ENCODE measurements at regions not wholly inside any gene's neighbourhood (a gene's known extent, or its start where the extent isn't known, plus 50 kb on each side); places are given as distances from the start of the nearest gene placed in this dataset.

DNA sequence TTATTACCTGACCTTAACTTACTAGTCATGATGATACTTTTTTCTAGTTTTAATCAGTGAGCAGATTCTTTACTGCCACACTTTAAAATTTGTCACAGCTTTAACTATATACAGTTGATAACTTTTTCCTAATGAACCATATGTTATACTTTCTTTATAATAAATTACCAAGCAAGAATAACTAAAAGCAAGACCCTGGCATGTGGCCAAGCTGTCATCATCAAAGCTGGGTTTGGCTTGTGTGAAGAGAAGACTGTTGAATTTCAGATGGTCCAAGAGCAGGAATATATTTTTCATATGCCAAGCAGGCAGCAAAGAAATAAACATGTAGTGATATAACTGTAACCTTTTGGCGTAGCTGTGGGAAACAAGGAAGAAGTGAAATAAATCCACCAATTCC, 93.5 kb downstream of the PUS7L start:
- no peak for DNase-seq (ENCODE audit: low read depth)
- no peak for TF ChIP-seq CTCF (IDR thresholded peaks at IDR 0.05; ENCODE audit: insufficient read depth, low read depth, low read length)
- ChIA-PET POLR2A (no interaction called here), CTCF (interaction anchor here (0.7 kb wide), 1 partner anchor 147 kb away, joined by 3 read pairs; no protein-coding TSS in a partner anchor)
- Histone ChIP-seq H3K36me3 (ENCODE audit: control insufficient read depth, insufficient read depth, low read length) (no peaks in the 10 kb centered on the region), H3K4me3 (ENCODE audit: low read depth, low read length) (no peak overlapping the region), H3K27me3 (ENCODE audit: control insufficient read depth, insufficient read depth, low read length) (no peaks in the 10 kb centered on the region)

GRCh38 chr12:43662736-43663135, 95.9 kb downstream of the PUS7L start:
- ChIA-PET CTCF (no interaction called here), POLR2A (no interaction called here)
- Histone ChIP-seq H3K27me3 (ENCODE audit: control insufficient read depth, insufficient read depth, low read length) (no peaks in the 10 kb centered on the region), H3K4me3 (ENCODE audit: low read depth, low read length) (no peak overlapping the region), H3K36me3 (ENCODE audit: control insufficient read depth, insufficient read depth, low read length) (no peaks in the 10 kb centered on the region)
- DNase-seq (ENCODE audit: low read depth), result no peak
- TF ChIP-seq CTCF (IDR thresholded peaks at IDR 0.05; ENCODE audit: insufficient read depth, low read depth, low read length), result no peak

DNA sequence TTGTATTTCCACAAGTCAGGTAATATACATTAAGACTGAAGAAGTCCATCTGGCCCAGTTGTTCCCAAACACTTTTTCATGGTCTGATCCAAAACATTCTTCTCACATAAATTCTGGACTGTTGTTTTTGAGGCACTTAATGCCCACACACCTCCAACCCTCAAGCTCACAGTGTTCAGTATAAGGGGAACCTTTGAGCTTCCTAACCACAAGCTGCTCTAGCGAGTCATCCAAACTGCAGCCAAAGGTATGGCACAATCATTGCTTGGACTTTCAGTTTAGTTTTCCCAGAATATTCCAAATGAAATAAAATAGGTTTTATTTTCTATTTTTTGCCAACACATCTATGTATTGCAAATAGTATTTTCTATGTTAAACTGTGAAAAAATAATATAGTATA, 103.0 kb downstream of the PUS7L start:
- ChIA-PET CTCF (interaction anchor here (0.6 kb wide), 1 partner anchor 29 kb away, joined by 3 read pairs; no protein-coding TSS in a partner anchor), POLR2A (no interaction called here)
- H3K27me3 ChIP-seq (ENCODE audit: control insufficient read depth, insufficient read depth, low read length), result no peaks in the 10 kb centered on the region
- no peak for TF ChIP-seq CTCF (IDR thresholded peaks at IDR 0.05; ENCODE audit: insufficient read depth, low read depth, low read length)
- H3K36me3 ChIP-seq (ENCODE audit: control insufficient read depth, insufficient read depth, low read length), result no peaks in the 10 kb centered on the region
- no peak overlapping the region for H3K4me3 ChIP-seq (ENCODE audit: low read depth, low read length)
- DNase-seq (ENCODE audit: low read depth), result no peak

GRCh38 chr12:43653917-43654316, 101.9 kb upstream of the ADAMTS20 start:
- no peak for TF ChIP-seq CTCF (IDR thresholded peaks at IDR 0.05; ENCODE audit: insufficient read depth, low read depth, low read length)
- H3K27me3 ChIP-seq (ENCODE audit: control insufficient read depth, insufficient read depth, low read length), result no peaks in the 10 kb centered on the region
- ChIA-PET POLR2A (no interaction called here), CTCF (no interaction called here)
- no peak for DNase-seq (ENCODE audit: low read depth)
- H3K36me3 ChIP-seq (ENCODE audit: control insufficient read depth, insufficient read depth, low read length), result no peaks in the 10 kb centered on the region
- H3K4me3 ChIP-seq (ENCODE audit: low read depth, low read length), result no peak overlapping the region

- DNase-seq (ENCODE audit: low read depth), result no peak
- H3K27me3 ChIP-seq (ENCODE audit: control insufficient read depth, insufficient read depth, low read length), result no peaks in the 10 kb centered on the region
- H3K4me3 ChIP-seq (ENCODE audit: low read depth, low read length), result no peak overlapping the region
- CTCF ChIA-PET, result no interaction called here
- TF ChIP-seq CTCF (IDR thresholded peaks at IDR 0.05; ENCODE audit: insufficient read depth, low read depth, low read length), result no peak
- no peaks in the 10 kb centered on the region for H3K36me3 ChIP-seq (ENCODE audit: control insufficient read depth, insufficient read depth, low read length)
- POLR2A ChIA-PET, result no interaction called here
Observed at GRCh38 chr12:43653289-43653915, 101.4 kb upstream of the ADAMTS20 start.
